ENCODE measurements at regions not wholly inside any gene's neighbourhood (a gene's known extent, or its start where the extent isn't known, plus 50 kb on each side); places are given as distances from the start of the nearest gene placed in this dataset.

GRCh38 chr3:87792534-87793336, 266.1 kb downstream of the CGGBP1 start, which contains the start of gene HTR1F:
Gene HTR1F (plus strand): TSS chr3:87792706.
- Histone ChIP-seq H3K27me3 (ENCODE audit: control insufficient read depth in 2 of 2, insufficient read depth in 2 of 2, low read length in 2 of 2) (peaks cover 21 to 36% of the 10 kb centered on the region in 2 experiments), H3K9me3 (replicated peaks; ENCODE audit: control insufficient read depth, insufficient read depth, low read length) (no peaks in the 10 kb centered on the region), H3K4me3 (replicated peaks in 1 of 3; ENCODE audit: insufficient read depth in 1 of 3, low read depth in 1 of 3, low read length in 3 of 3) (peak within 1 kb of the TSS in 2 of 3 experiments; percentile 4 to 24), H4K20me1 (replicated peaks; ENCODE audit: control insufficient read depth, extremely low read depth, insufficient read depth, low read length) (no peaks in the 10 kb centered on the region), H2AFZ (ENCODE audit: low read depth, low read length) (peak within 1 kb of the TSS; percentile 47), H3K79me2 (ENCODE audit: control insufficient read depth, insufficient read depth, low read length) (no peaks in the 10 kb centered on the region), H3K27ac (ENCODE audit: insufficient read depth, low read depth, low read length) (no peak within 1 kb of the TSS), H3K36me3 (ENCODE audit: control insufficient read depth in 2 of 2, extremely low read depth in 1 of 2, insufficient read depth in 2 of 2, low read length in 2 of 2) (no peaks in the 10 kb centered on the region), H3K4me2 (ENCODE audit: insufficient read depth, low read length) (peak within 1 kb of the TSS; percentile 60), H3K9me1 (replicated peaks; ENCODE audit: control insufficient read depth, extremely low read depth, insufficient read depth, low read length) (no peaks in the 10 kb centered on the region), H3K4me1 (ENCODE audit: control insufficient read depth, extremely low read depth, insufficient read depth, low read length) (no peaks in the 10 kb centered on the region), H3K9ac (replicated peaks; ENCODE audit: extremely low read depth, insufficient read depth, low read length) (no peak within 1 kb of the TSS)
- POLR2A ChIA-PET, result no interaction called here
- dilution Hi-C loops (cut with MboI; ENCODE audit: extremely low pct_ligation_motif_present, low sequenced_read_pairs), result no loop called here
- no peak for DNase-seq (ENCODE audit: low read depth, low spot score)
- intact Hi-C loops (cut with micrococcal nuclease), result loop anchor here (5.0 kb wide), 1 partner anchor 200 kb away; no protein-coding TSS in a partner anchor
- CTCF ChIA-PET, result no interaction called here
- no TSS peak for BruUV-seq (replicated peaks)
- TF ChIP-seq EZH2 (IDR thresholded peaks at IDR 0.05; ENCODE audit: borderline replicate concordance, low read depth, low read length, severe bottlenecking), result peak; percentile 77
- TF ChIP-seq CTCF (IDR thresholded peaks at IDR 0.05; ENCODE audit: extremely low read depth in 1 of 2, insufficient read depth in 1 of 2, low read depth in 1 of 2, low read length in 2 of 2), result no peak
- FAIRE-seq, result no peak

GRCh38 chr3:87792198-87792533, 266.6 kb downstream of the CGGBP1 start:
- Histone ChIP-seq H3K79me2 (ENCODE audit: control insufficient read depth, insufficient read depth, low read length) (no peaks in the 10 kb centered on the region), H4K20me1 (replicated peaks; ENCODE audit: control insufficient read depth, extremely low read depth, insufficient read depth, low read length) (no peaks in the 10 kb centered on the region), H2AFZ (ENCODE audit: low read depth, low read length) (peak overlapping the region; percentile 47), H3K36me3 (ENCODE audit: control insufficient read depth in 2 of 2, extremely low read depth in 1 of 2, insufficient read depth in 2 of 2, low read length in 2 of 2) (no peaks in the 10 kb centered on the region), H3K4me1 (ENCODE audit: control insufficient read depth, extremely low read depth, insufficient read depth, low read length) (no peaks in the 10 kb centered on the region), H3K9me3 (replicated peaks; ENCODE audit: control insufficient read depth, insufficient read depth, low read length) (no peaks in the 10 kb centered on the region), H3K27ac (ENCODE audit: insufficient read depth, low read depth, low read length) (no peak overlapping the region), H3K9ac (replicated peaks; ENCODE audit: extremely low read depth, insufficient read depth, low read length) (no peak overlapping the region), H3K9me1 (replicated peaks; ENCODE audit: control insufficient read depth, extremely low read depth, insufficient read depth, low read length) (no peaks in the 10 kb centered on the region), H3K4me2 (ENCODE audit: insufficient read depth, low read length) (peak overlapping the region; percentile 60), H3K27me3 (ENCODE audit: control insufficient read depth in 2 of 2, insufficient read depth in 2 of 2, low read length in 2 of 2) (peaks cover 21 to 36% of the 10 kb centered on the region in 2 experiments), H3K4me3 (replicated peaks in 1 of 3; ENCODE audit: insufficient read depth in 1 of 3, low read depth in 1 of 3, low read length in 3 of 3) (peak overlapping the region in 1 of 3 experiments; percentile 4)
- POLR2A ChIA-PET, result no interaction called here
- dilution Hi-C loops (cut with MboI; ENCODE audit: extremely low pct_ligation_motif_present, low sequenced_read_pairs), result no loop called here
- CTCF ChIA-PET, result no interaction called here
- no peak for FAIRE-seq
- no peak for DNase-seq (ENCODE audit: low read depth, low spot score)
- intact Hi-C loops (cut with micrococcal nuclease), result loop anchor here (5.0 kb wide), 1 partner anchor 200 kb away; no protein-coding TSS in a partner anchor
- TF ChIP-seq FOS (IDR thresholded peaks at IDR 0.05; ENCODE audit: borderline replicate concordance, insufficient read depth, low read length) (no peak), MYC (IDR thresholded peaks at IDR 0.05; ENCODE audit: low read depth, low read length) (no peak), CTCF (IDR thresholded peaks at IDR 0.05; ENCODE audit: extremely low read depth in 1 of 2, insufficient read depth in 1 of 2, low read depth in 1 of 2, low read length in 2 of 2) (no peak), GATA2 (IDR thresholded peaks at IDR 0.05; ENCODE audit: insufficient read depth, insufficient read length, low read depth, low read length) (no peak), EZH2 (IDR thresholded peaks at IDR 0.05; ENCODE audit: borderline replicate concordance, low read depth, low read length, severe bottlenecking) (no peak), MAX (IDR thresholded peaks at IDR 0.05; ENCODE audit: insufficient read depth, insufficient read length) (no peak), JUN (IDR thresholded peaks at IDR 0.05; ENCODE audit: borderline replicate concordance, insufficient read depth, insufficient read length, low read depth) (no peak), POLR2AphosphoS5 (IDR thresholded peaks at IDR 0.05; ENCODE audit: insufficient read depth, low read depth, low read length) (no peak), POLR2A (IDR thresholded peaks at IDR 0.05; ENCODE audit: low read depth, low read length) (no peak)
- no TSS peak for BruUV-seq (replicated peaks)
